Activated naive CD4-positive, alpha-beta T cell treated with anti-CD3 and anti-CD28 coated beads, Interleukin-2, amount 50 U/mL, for 24 hours (primary cell): ENCODE measurements at regions not wholly inside any gene's neighbourhood (a gene's known extent, or its start where the extent isn't known, plus 50 kb on each side); places are given as distances from the start of the nearest gene placed in this dataset.

Experiments used
- H3K27ac Mint-ChIP-seq: one replicate; pipeline ENCODE4 v1.8.0; 2021; ENCODE audit warnings: mild to moderate bottlenecking, mixed read lengths
- H3K27me3 Mint-ChIP-seq: one replicate; pipeline ENCODE4 v1.8.0; 2021; ENCODE audit warnings: mixed read lengths
- H3K36me3 Mint-ChIP-seq: one replicate; pipeline ENCODE4 v1.8.0; 2021; ENCODE audit warnings: mixed read lengths
- H3K4me1 Mint-ChIP-seq: one replicate; pipeline ENCODE4 v1.8.0; 2021; ENCODE audit warnings: mixed read lengths
- H3K4me3 Mint-ChIP-seq: one replicate; pipeline ENCODE4 v1.8.0; 2021; ENCODE audit warnings: mild to moderate bottlenecking, mixed read lengths
- H3K9me3 Mint-ChIP-seq: one replicate; pipeline ENCODE4 v1.8.0; 2021; ENCODE audit warnings: mixed read lengths

GRCh38 chr2:16301961-16302360 is 361.6 kb downstream of the MYCN start:
- Mint-ChIP-seq H3K4me3 (no peak overlapping the region), H3K36me3 (no peaks in the 10 kb centered on the region), H3K27me3 (peaks cover 11% of the 10 kb centered on the region), H3K9me3 (no peaks in the 10 kb centered on the region), H3K4me1 (peaks cover 7% of the 10 kb centered on the region), H3K27ac (no peak overlapping the region)

DNA sequence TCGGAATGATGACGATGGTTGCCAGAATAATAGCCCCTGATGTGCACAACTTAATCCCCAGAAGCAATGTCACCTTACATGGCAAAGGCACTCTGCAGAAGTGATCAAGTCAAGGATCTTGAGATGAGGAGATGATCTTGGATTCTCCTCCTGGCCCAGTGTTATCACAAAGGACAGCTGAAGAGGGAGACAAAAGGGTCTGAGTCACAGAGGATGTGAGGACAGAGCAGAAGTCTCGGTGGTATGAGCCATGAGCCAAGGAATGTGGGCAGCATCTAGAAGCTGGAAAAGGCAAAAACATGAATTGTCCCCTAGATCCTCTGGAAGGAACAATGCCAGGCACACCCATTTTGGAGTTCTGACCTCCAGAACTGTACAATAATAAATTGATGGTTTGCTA is 358.5 kb downstream of the MYCN start:
- Mint-ChIP-seq H3K4me3 (no peak overlapping the region), H3K4me1 (peaks cover 5% of the 10 kb centered on the region), H3K36me3 (no peaks in the 10 kb centered on the region), H3K27me3 (peaks cover 5% of the 10 kb centered on the region), H3K27ac (no peak overlapping the region), H3K9me3 (no peaks in the 10 kb centered on the region)

- H3K9me3 Mint-ChIP-seq, result no peaks in the 10 kb centered on the region
- no peak overlapping the region for H3K27ac Mint-ChIP-seq
- H3K4me1 Mint-ChIP-seq, result no peaks in the 10 kb centered on the region
- H3K36me3 Mint-ChIP-seq, result no peaks in the 10 kb centered on the region
- peaks cover 1% of the 10 kb centered on the region for H3K27me3 Mint-ChIP-seq
- no peak overlapping the region for H3K4me3 Mint-ChIP-seq
These were observed 356.2 kb downstream of the MYCN start for GRCh38 chr2:16296331-16297250.

DNA sequence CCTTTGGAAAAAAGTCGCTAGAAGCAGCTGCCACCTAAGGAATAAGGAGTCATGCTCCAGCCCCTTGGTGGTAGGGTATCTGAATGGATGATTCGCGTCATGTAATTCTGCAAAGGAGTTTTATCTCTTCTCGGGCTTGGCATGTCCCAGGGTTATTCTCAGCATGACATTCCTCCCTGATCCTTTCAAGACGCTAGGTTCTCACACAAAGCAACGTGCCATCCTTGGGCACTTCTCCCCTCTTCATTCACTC is 355.6 kb downstream of the MYCN start:
- no peaks in the 10 kb centered on the region for H3K36me3 Mint-ChIP-seq
- no peak overlapping the region for H3K27ac Mint-ChIP-seq
- no peak overlapping the region for H3K4me3 Mint-ChIP-seq
- no peaks in the 10 kb centered on the region for H3K9me3 Mint-ChIP-seq
- H3K4me1 Mint-ChIP-seq, result no peaks in the 10 kb centered on the region
- peaks cover 1% of the 10 kb centered on the region for H3K27me3 Mint-ChIP-seq

DNA sequence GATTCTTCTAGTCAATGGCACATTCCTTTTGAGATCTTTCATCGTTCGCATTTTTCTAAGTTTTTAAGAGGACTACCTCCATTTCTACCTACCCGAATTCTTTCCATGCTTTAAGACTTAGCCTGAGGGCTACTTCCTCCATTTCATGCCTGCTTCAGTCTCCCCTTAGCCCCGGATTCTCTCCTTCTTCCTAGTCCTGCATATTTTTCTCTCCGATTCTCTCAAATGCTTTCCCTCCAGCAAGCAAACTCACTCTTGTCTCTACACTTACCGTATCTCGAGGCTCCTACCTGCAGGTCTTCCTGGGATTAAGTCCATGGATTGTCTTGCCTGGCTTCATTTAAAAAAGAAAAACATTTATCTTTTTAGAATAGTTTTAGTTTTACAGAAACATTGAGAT is 354.4 kb downstream of the MYCN start:
- Mint-ChIP-seq H3K9me3 (no peaks in the 10 kb centered on the region), H3K4me1 (no peaks in the 10 kb centered on the region), H3K36me3 (no peaks in the 10 kb centered on the region), H3K4me3 (no peak overlapping the region), H3K27ac (no peak overlapping the region), H3K27me3 (no peaks in the 10 kb centered on the region)

GRCh38 chr2:16293871-16294270 is 353.5 kb downstream of the MYCN start:
- Mint-ChIP-seq H3K9me3 (no peaks in the 10 kb centered on the region), H3K4me1 (no peaks in the 10 kb centered on the region), H3K4me3 (no peak overlapping the region), H3K27ac (no peak overlapping the region), H3K36me3 (no peaks in the 10 kb centered on the region), H3K27me3 (no peaks in the 10 kb centered on the region)

DNA sequence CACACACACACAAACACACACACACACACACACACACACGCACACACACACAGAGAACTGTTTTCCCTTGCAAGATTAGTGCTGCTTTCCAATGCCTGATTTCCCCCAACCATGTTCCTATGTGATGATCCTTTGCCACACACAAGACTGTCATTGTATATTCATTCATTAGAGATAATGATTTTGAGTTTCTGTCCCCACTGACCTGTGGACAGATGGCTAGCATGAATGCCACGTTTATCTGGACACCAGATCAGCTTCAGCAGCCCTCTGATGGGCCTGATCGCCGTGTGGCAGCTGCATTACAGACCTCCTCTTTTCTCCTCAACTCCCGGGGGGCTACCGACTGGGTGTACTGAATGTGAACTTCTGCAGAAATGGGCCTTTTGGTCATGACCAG is 353.0 kb downstream of the MYCN start:
- Mint-ChIP-seq H3K27ac (no peak overlapping the region), H3K4me1 (no peaks in the 10 kb centered on the region), H3K4me3 (no peak overlapping the region), H3K9me3 (no peaks in the 10 kb centered on the region), H3K36me3 (no peaks in the 10 kb centered on the region), H3K27me3 (no peaks in the 10 kb centered on the region)

DNA sequence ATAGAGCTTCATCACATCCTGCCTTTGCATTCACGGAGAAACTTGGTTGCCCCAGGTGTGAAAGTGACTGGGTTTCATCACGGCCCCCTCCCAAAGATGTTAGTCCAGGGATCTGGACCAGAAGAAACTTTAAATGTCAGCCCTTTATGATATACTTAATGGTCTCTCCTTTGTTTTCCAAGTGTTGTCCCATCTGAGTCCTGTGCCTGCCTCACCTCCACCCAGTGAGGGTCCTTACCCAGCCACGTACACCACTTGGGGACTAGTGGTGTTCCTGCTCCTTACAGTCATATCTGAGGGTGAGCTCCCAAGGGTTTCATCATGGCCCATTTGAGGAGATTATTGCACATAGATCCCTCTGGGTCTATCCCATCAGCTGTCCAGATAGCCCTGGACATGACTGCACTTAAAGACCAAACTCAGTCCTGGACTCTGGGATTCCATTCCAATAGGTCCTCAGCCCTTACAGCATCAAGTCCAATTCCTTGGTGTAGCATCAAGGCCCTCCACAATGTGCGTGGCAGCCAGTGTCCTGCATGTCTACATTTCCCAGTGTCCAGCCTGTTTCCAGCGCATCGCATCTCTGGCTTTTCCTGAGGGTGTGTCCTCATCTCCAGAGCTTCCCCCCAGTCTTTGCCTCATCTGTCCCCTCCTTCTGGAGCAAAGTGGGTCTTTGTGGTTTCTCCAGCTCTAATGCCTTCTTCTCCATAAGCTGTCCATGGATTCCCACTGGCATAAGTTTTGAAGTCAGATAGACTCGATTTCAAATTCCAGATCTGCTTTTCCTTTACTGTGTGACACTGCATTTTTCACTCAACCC is 351.6 kb downstream of the MYCN start:
- Mint-ChIP-seq H3K9me3 (no peaks in the 10 kb centered on the region), H3K27ac (no peak overlapping the region), H3K4me1 (no peaks in the 10 kb centered on the region), H3K36me3 (no peaks in the 10 kb centered on the region), H3K27me3 (no peaks in the 10 kb centered on the region), H3K4me3 (no peak overlapping the region)

DNA sequence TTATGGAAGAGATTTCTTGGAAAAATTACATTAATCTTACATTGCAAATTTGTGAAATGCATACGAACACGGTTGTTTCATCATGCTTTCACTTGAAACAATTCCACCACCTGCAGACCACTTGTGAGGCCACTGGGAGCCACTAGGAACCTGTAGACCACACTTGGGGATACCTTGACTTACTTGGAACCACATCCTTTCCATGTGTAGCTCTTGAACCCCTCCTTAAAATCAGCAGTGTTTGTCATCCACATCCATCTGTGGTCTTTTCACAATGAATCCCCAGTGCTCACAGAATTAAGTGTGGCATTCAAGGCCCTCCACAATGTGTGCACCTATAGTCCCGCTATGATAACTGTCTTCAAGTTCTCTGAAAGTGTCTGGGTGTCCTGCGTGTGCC is 350.9 kb downstream of the MYCN start:
- H3K4me1 Mint-ChIP-seq, result no peaks in the 10 kb centered on the region
- no peak overlapping the region for H3K27ac Mint-ChIP-seq
- H3K27me3 Mint-ChIP-seq, result no peaks in the 10 kb centered on the region
- H3K9me3 Mint-ChIP-seq, result no peaks in the 10 kb centered on the region
- no peaks in the 10 kb centered on the region for H3K36me3 Mint-ChIP-seq
- no peak overlapping the region for H3K4me3 Mint-ChIP-seq

DNA sequence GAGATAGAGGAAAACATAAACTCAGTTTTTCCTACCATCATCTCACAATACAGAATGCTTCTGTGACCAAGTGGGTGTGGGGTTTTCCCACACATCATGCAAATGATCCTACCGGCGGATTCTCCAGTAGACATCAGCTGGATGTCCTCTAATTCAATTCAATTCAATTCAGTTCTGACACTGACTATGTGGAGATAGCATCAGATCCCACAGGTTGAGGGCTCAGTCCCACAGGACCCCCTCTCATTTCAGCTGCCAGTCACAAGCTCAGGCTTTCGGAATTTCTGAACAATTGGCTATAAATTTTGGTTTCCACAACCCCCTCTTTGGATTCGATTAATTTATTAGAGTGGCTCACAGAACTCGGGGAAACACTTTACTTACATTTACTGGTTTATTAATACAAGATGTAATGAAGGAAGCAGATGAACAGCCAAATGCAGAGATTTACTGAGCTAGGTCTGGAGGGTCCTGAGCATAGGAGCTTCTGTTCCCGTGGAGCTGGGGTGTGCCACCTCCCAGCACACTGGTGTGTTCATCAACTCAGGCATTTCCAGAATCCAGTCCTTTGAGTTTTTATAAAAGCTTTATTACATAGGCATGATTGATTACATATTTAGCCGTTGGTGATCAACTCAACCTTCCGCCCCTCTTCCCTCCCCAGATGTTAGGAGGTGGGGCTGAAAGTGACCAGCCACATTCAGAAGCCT is 350.1 kb downstream of the MYCN start:
- H3K36me3 Mint-ChIP-seq, result no peaks in the 10 kb centered on the region
- no peak overlapping the region for H3K4me3 Mint-ChIP-seq
- no peaks in the 10 kb centered on the region for H3K9me3 Mint-ChIP-seq
- no peaks in the 10 kb centered on the region for H3K4me1 Mint-ChIP-seq
- H3K27ac Mint-ChIP-seq, result no peak overlapping the region
- no peaks in the 10 kb centered on the region for H3K27me3 Mint-ChIP-seq

DNA sequence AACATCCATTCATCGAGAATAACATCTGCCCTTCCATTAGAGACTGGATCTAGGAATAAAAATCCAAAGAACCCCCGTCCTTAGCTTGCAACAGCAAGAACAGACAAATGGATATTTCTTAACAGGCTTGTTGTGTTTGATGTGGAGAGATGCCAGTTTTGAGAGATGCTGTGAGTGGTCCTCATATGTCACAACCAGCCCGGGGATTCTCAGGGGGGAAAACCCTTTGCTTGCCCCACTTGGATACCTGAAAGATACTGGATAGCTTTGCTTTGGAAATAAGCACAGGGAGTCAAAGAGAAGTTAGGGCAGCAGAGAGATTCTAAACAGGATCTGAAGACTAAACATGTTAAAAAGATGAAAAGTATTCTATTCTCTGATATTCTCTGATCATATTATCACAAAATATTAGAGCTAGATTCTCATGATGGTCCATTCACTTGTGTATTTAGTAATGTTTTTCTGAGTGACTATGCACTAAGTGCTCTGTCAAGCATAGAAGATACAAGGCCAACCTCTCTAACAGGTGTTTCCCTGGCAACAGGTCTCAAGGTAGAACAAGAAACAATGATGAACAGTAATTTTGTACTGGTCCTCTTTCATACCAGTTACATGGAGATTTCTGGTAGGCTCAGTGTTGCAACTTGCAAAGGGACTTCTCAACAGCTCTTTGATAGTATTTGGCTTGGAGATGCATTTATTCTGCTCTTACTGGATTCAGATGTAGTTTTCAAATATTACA is 348.2 kb downstream of the MYCN start:
- Mint-ChIP-seq H3K4me1 (no peaks in the 10 kb centered on the region), H3K27ac (no peak overlapping the region), H3K9me3 (no peaks in the 10 kb centered on the region), H3K36me3 (no peaks in the 10 kb centered on the region), H3K4me3 (no peak overlapping the region), H3K27me3 (no peaks in the 10 kb centered on the region)

DNA sequence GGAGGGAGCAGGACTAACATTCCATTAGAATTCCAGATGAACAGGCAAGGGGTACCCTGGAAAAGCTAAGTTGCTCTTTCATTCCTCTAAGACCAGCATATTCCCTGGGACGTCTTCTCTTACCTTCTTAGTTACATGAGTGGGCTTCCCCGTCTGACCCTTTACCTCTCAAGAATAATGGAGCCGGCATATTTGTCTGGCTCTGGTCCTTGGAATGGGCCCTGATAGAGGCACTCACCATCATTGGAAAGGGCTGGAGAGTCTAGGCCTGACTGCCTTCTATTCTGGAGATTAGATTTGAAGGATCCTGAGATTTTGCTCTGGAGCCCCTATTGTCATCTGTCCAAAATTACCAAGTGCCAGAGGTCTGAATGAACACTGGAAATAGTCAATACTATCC is 347.5 kb downstream of the MYCN start:
- no peaks in the 10 kb centered on the region for H3K27me3 Mint-ChIP-seq
- H3K4me3 Mint-ChIP-seq, result no peak overlapping the region
- no peaks in the 10 kb centered on the region for H3K4me1 Mint-ChIP-seq
- no peaks in the 10 kb centered on the region for H3K36me3 Mint-ChIP-seq
- no peak overlapping the region for H3K27ac Mint-ChIP-seq
- no peaks in the 10 kb centered on the region for H3K9me3 Mint-ChIP-seq

DNA sequence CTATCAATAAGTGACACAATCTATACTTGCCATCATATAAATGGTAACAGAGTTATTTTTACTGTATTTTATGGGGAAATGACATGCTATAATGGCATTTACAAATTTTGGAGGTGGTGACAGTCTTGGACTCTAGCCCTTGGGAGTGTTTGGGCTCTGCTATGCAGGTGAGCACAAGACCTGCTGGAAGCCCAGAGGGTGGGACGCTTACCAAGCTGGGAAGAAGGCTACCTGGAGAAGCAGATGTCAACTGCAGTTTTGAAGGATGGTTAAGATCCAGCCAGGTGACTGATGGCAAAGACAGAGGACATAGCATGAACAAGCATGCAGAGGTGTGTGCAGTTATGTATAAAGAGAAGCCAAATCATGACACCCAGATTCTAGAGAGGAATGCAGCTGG is 346.9 kb downstream of the MYCN start:
- H3K36me3 Mint-ChIP-seq, result no peaks in the 10 kb centered on the region
- H3K4me1 Mint-ChIP-seq, result no peaks in the 10 kb centered on the region
- no peak overlapping the region for H3K4me3 Mint-ChIP-seq
- no peaks in the 10 kb centered on the region for H3K9me3 Mint-ChIP-seq
- H3K27me3 Mint-ChIP-seq, result no peaks in the 10 kb centered on the region
- no peak overlapping the region for H3K27ac Mint-ChIP-seq

DNA sequence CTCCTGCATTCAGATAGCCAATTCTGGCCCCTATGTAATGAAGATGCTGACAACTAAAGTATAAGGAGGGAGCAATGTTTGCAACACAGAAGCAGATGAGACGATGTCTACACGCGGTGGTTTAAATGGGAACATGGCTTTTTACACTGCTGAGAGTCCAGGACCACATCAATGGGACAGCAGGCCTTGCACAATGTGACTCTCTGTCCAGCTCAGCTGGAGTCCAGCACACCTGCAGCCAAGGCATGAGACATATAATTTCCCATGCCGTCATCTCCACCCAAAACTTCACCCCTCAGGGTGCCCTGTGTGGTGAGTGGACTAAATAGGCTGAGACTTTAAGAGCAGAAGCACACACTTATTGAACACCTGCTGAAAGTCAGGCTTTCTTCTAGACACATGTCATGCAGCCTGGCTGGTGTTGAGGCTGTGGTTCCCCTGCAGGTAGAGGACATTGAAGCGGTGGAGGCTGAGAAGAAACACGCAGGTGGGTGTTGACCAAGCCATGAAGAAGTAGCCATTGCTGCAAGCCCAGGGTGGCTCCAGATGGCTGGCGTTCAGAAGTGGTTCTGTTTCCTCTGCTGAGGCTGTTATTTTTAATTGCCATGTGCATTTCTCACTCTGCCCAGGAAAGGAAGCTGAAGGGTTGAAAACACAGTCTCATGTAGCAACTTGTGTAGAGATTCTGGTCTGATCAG is 345.6 kb downstream of the MYCN start:
- H3K27me3 Mint-ChIP-seq, result no peaks in the 10 kb centered on the region
- H3K4me1 Mint-ChIP-seq, result no peaks in the 10 kb centered on the region
- H3K9me3 Mint-ChIP-seq, result no peaks in the 10 kb centered on the region
- H3K36me3 Mint-ChIP-seq, result no peaks in the 10 kb centered on the region
- H3K27ac Mint-ChIP-seq, result no peak overlapping the region
- H3K4me3 Mint-ChIP-seq, result no peak overlapping the region
